GM03348 (cell line): ENCODE measurements at regions not wholly inside any gene's neighbourhood (a gene's known extent, or its start where the extent isn't known, plus 50 kb on each side); places are given as distances from the start of the nearest gene placed in this dataset.
"Not testable (repeated sequence)": the region's sequence is repeated elsewhere in the genome, so short reads cannot be mapped to it uniquely, and the experiment has no call there.

ENCODE experiments used
- DNase-seq: peaks from one replicate; pipeline ENCODE4 v3.0.0; 2012; ENCODE audit warnings: low spot score

- no peak for DNase-seq
Observed at GRCh38 chr2:156005531-156005930, 327.0 kb downstream of the NR4A2 start.

GRCh38 chr2:156004459-156004858, 328.1 kb downstream of the NR4A2 start:
- DNase-seq: no peak

- DNase-seq: no peak
Observed at GRCh38 chr2:156003780-156004179, 328.7 kb downstream of the NR4A2 start.

- no peak for DNase-seq
Observed at GRCh38 chr2:156001851-156002250, 330.7 kb downstream of the NR4A2 start.

GRCh38 chr2:155997538-155997937, 335.0 kb downstream of the NR4A2 start:
- DNase-seq: no peak

- DNase-seq: no peak
Observed at GRCh38 chr2:155994315-155994714, 338.2 kb downstream of the NR4A2 start.

GRCh38 chr2:155983845-155984244, 348.7 kb downstream of the NR4A2 start:
- no peak for DNase-seq

GRCh38 chr2:155982135-155982534, 350.4 kb downstream of the NR4A2 start:
- DNase-seq: no peak

GRCh38 chr2:155980941-155981560, 351.5 kb downstream of the NR4A2 start:
- no peak for DNase-seq

GRCh38 chr2:155975734-155976133, 356.8 kb downstream of the NR4A2 start:
- no peak for DNase-seq

- no peak for DNase-seq
Observed at GRCh38 chr2:155972916-155973315, 359.6 kb downstream of the NR4A2 start.

GRCh38 chr2:155966064-155966471, 366.5 kb downstream of the NR4A2 start:
- DNase-seq: not testable (repeated sequence)

- no peak for DNase-seq
Observed at GRCh38 chr2:155965415-155966063, 367.0 kb downstream of the NR4A2 start.

GRCh38 chr2:155961641-155962040, 370.9 kb downstream of the NR4A2 start:
- DNase-seq: no peak

- no peak for DNase-seq
Observed at GRCh38 chr2:155958834-155959233, 373.7 kb downstream of the NR4A2 start.

- DNase-seq: no peak
Observed at GRCh38 chr2:155947069-155947468, 385.5 kb downstream of the NR4A2 start.

- DNase-seq: no peak
Observed at GRCh38 chr2:155944218-155944617, 388.3 kb downstream of the NR4A2 start.

GRCh38 chr2:155930312-155930711, 402.2 kb downstream of the NR4A2 start:
- no peak for DNase-seq

GRCh38 chr2:155917380-155917779, 415.1 kb downstream of the NR4A2 start:
- DNase-seq: no peak

GRCh38 chr2:155913356-155913755, 419.2 kb downstream of the NR4A2 start:
- DNase-seq: no peak

GRCh38 chr2:155908567-155908966, 424.0 kb downstream of the NR4A2 start:
- DNase-seq: no peak

- DNase-seq: no peak
Observed at GRCh38 chr2:155907211-155907610, 425.3 kb downstream of the NR4A2 start.

- no peak for DNase-seq
Observed at GRCh38 chr2:155905657-155906056, 426.9 kb downstream of the NR4A2 start.

GRCh38 chr2:155904720-155905119, 427.8 kb downstream of the NR4A2 start:
- no peak for DNase-seq
